HEK293 (cell line): ENCODE measurements at regions not wholly inside any gene's neighbourhood (a gene's known extent, or its start where the extent isn't known, plus 50 kb on each side); places are given as distances from the start of the nearest gene placed in this dataset.

Experiments
- CTCF ChIA-PET: fragments of 350-600 bp; formaldehyde crosslinking; extraction: SDS; loops from one replicate; lab custom pipeline; 2021; ENCODE audit warnings: antibody characterized with exemption; lab: Yijun Ruan, JAX
- POLR2A ChIA-PET: fragments of 300-600 bp; formaldehyde crosslinking; extraction: SDS; loops from one replicate; lab custom pipeline; 2020; ENCODE audit warnings: antibody characterized with exemption, inconsistent platforms; lab: Yijun Ruan, JAX
- H3K27ac ChIP-seq: fragments of 200-500 bp; sonication (Bioruptor generic); 2 replicates; pipeline ENCODE4 v1.5.1; 2014; ENCODE audit warnings: low read depth, low read length, control low read depth, inconsistent platforms; ENCODE audit errors: extremely low read depth
- H3K36me3 ChIP-seq, 2 experiments: fragments of 200-500 bp in 1 of 2; sonication (Bioruptor generic) in 1 of 2; 1 replicate in 1 of 2; 2 replicates in 1 of 2; pipeline ENCODE4 v1.5.1; 2014 to 2017; ENCODE audit warnings: inconsistent platforms in 2 of 2, low read length in 2 of 2; ENCODE audit not compliant: control insufficient read depth in 2 of 2, insufficient read depth in 1 of 2
- H3K4me1 ChIP-seq: fragments of 200-500 bp; sonication (Bioruptor generic); 2 replicates; pipeline ENCODE4 v1.5.1; 2014; ENCODE audit warnings: mild to moderate bottlenecking, low read length, inconsistent platforms; ENCODE audit not compliant: control insufficient read depth, insufficient read depth
- H3K4me3 ChIP-seq: 2 replicates; pipeline ENCODE4 v1.5.1; 2011; ENCODE audit warnings: low read depth, mild to moderate bottlenecking, control low read depth, low read length, moderate library complexity
- H3K9me3 ChIP-seq: fragments of 200-500 bp; sonication (Bioruptor generic); 2 replicates; pipeline ENCODE4 v1.5.1; 2014; ENCODE audit warnings: low read depth, low read length, inconsistent platforms; ENCODE audit not compliant: control insufficient read depth, insufficient read depth
- HIC1 ChIP-seq: fragments of 450-650 bp; formaldehyde crosslinking; IDR thresholded peaks from 2 replicates; pipeline ENCODE4 v1.5.1; 2016; ENCODE audit warnings: missing biosample characterization, missing genetic modification characterization
- HOXA7 ChIP-seq: sonication (generic); formaldehyde crosslinking; IDR thresholded peaks from 2 replicates; pipeline ENCODE4 v1.8.1; 2022; ENCODE audit warnings: missing genetic modification reagents, borderline replicate concordance
- HOXD13 ChIP-seq: sonication (generic); formaldehyde crosslinking; IDR thresholded peaks from 2 replicates; pipeline ENCODE4 v1.8.0; 2022; ENCODE audit warnings: missing genetic modification reagents, borderline replicate concordance
- INSM2 ChIP-seq: fragments of 450-650 bp; formaldehyde crosslinking; IDR thresholded peaks from 2 replicates; pipeline ENCODE4 v1.5.1; 2016; ENCODE audit warnings: missing biosample characterization, missing genetic modification characterization
- PATZ1 ChIP-seq: fragments of 450-650 bp; formaldehyde crosslinking; IDR thresholded peaks from 2 replicates; pipeline ENCODE4 v1.5.1; 2016; ENCODE audit warnings: missing biosample characterization, missing genetic modification characterization
- PBX3 ChIP-seq: sonication (generic); formaldehyde crosslinking; IDR thresholded peaks from 2 replicates; pipeline ENCODE4 v1.8.1; 2022; ENCODE audit warnings: mild to moderate bottlenecking, moderate library complexity, missing genetic modification reagents
- TRIM28 ChIP-seq: IDR thresholded peaks from 2 replicates; pipeline ENCODE4 v1.6.1; 2011; ENCODE audit warnings: low read length, control low read depth, borderline replicate concordance
- TSHZ1 ChIP-seq: fragments of 450-650 bp; formaldehyde crosslinking; IDR thresholded peaks from 2 replicates; pipeline ENCODE4 v1.5.1; 2016; ENCODE audit warnings: missing biosample characterization, missing genetic modification characterization, borderline replicate concordance
- ZBTB17 ChIP-seq: fragments of 450-650 bp; formaldehyde crosslinking; IDR thresholded peaks from 2 replicates; pipeline ENCODE4 v1.5.1; 2016; ENCODE audit warnings: missing biosample characterization, missing genetic modification characterization
- ZBTB8A ChIP-seq: fragments of 450-650 bp; formaldehyde crosslinking; IDR thresholded peaks from 2 replicates; pipeline ENCODE4 v1.5.1; 2016; ENCODE audit warnings: missing biosample characterization, missing genetic modification characterization
- ZIC2 ChIP-seq: fragments of 450-650 bp; formaldehyde crosslinking; IDR thresholded peaks from 2 replicates; pipeline ENCODE4 v1.5.1; 2016; ENCODE audit warnings: missing biosample characterization, missing genetic modification characterization
- ZNF174 ChIP-seq: fragments of 450-650 bp; formaldehyde crosslinking; IDR thresholded peaks from 2 replicates; pipeline ENCODE4 v1.5.0; 2017; ENCODE audit warnings: missing biosample characterization, mild to moderate bottlenecking, missing genetic modification characterization
- ZNF24 ChIP-seq: fragments of 450-650 bp; formaldehyde crosslinking; IDR thresholded peaks from 2 replicates; pipeline ENCODE4 v1.5.1; 2016; ENCODE audit warnings: missing biosample characterization, missing genetic modification characterization
- ZNF302 ChIP-seq: fragments of 450-650 bp; formaldehyde crosslinking; IDR thresholded peaks from 2 replicates; pipeline ENCODE4 v1.5.1; 2016; ENCODE audit warnings: missing biosample characterization, missing genetic modification characterization, low read depth
- ZNF350 ChIP-seq: fragments of 450-650 bp; formaldehyde crosslinking; IDR thresholded peaks from 2 replicates; pipeline ENCODE4 v1.5.0; 2017; ENCODE audit warnings: missing biosample characterization, mild to moderate bottlenecking, missing genetic modification characterization
- ZNF366 ChIP-seq: fragments of 450-650 bp; formaldehyde crosslinking; conservative IDR thresholded peaks from 2 replicates; pipeline ENCODE4 v1.5.1; 2016; ENCODE audit warnings: missing biosample characterization, missing genetic modification characterization
- ZNF394 ChIP-seq: fragments of 450-650 bp; formaldehyde crosslinking; IDR thresholded peaks from 2 replicates; pipeline ENCODE4 v1.5.1; 2016; ENCODE audit warnings: missing biosample characterization, missing genetic modification characterization, mild to moderate bottlenecking, moderate library complexity, borderline replicate concordance
- ZNF544 ChIP-seq: fragments of 450-650 bp; formaldehyde crosslinking; IDR thresholded peaks from 2 replicates; pipeline ENCODE4 v1.5.0; 2017; ENCODE audit warnings: missing biosample characterization, missing genetic modification characterization
- ZNF707 ChIP-seq: fragments of 450-650 bp; formaldehyde crosslinking; IDR thresholded peaks from 2 replicates; pipeline ENCODE4 v1.5.1; 2016; ENCODE audit warnings: missing biosample characterization, missing genetic modification characterization
- ZNF830 ChIP-seq: fragments of 450-650 bp; IDR thresholded peaks from 2 replicates; pipeline ENCODE4 v1.5.0; 2018; ENCODE audit warnings: missing biosample characterization, missing genetic modification characterization, low read depth, mild to moderate bottlenecking, moderate library complexity

GRCh38 chr6:156646496-156646895, 130.7 kb upstream of the ARID1B start:
- Histone ChIP-seq H3K4me3 (no peak overlapping the region), H3K9me3 (no peaks in the 10 kb centered on the region), H3K4me1 (no peaks in the 10 kb centered on the region), H3K27ac (no peak overlapping the region), H3K36me3 (no peaks in the 10 kb centered on the region)
- TF ChIP-seq INSM2 (tag by site-specific recombination) (no peak), ZNF394 (no peak), HIC1 (tag by site-specific recombination) (no peak), HOXA7 (no peak), ZNF707 (tag by site-specific recombination) (no peak), TSHZ1 (tag by site-specific recombination) (no peak), PATZ1 (tag by site-specific recombination) (no peak), PBX3 (CRISPR knock-in tag) (no peak), ZNF24 (no peak), ZBTB17 (no peak), ZNF302 (tag by site-specific recombination) (no peak), ZNF830 (no peak), TRIM28 (no peak), ZBTB8A (tag by site-specific recombination) (no peak), ZNF350 (tag by site-specific recombination) (no peak), HOXD13 (no peak), ZNF174 (tag by site-specific recombination) (no peak), ZNF366 (tag by site-specific recombination) (no peak), ZIC2 (tag by site-specific recombination) (no peak), ZNF544 (no peak)
- CTCF ChIA-PET = no interaction called here
- POLR2A ChIA-PET = no interaction called here
